Tibial nerve (tissue), 4 donors: ENCODE measurements at regions not wholly inside any gene's neighbourhood (a gene's known extent, or its start where the extent isn't known, plus 50 kb on each side); places are given as distances from the start of the nearest gene placed in this dataset.

ENCODE experiments used
- DNase-seq, 2 donors: peaks; one replicate each; pipeline ENCODE4 v3.0.0-alpha.2; 2019; ENCODE audit warnings: low spot score in 2 of 2
- H3K27ac ChIP-seq, 4 donors: fragments of 200-600 bp; sonication (generic) in 3 of 4; one replicate each; pipeline ENCODE4 v1.5.1; 2017 to 2019; ENCODE audit warnings: mild to moderate bottlenecking in 1 of 4
- H3K27me3 ChIP-seq, 2 donors: fragments of 200-600 bp; sonication (generic) in 1 of 2; one replicate each; pipeline versions ENCODE4 v1.5.1 to v1.6.0; 2017 to 2019
- H3K36me3 ChIP-seq, 3 donors: fragments of 200-600 bp; sonication (generic); one replicate each; pipeline ENCODE4 v1.5.1; 2018 to 2019
- H3K4me1 ChIP-seq, 4 donors: fragments of 200-600 bp; sonication (generic) in 3 of 4; one replicate each; pipeline ENCODE4 v1.5.1; 2017 to 2019
- H3K4me3 ChIP-seq, 4 donors: fragments of 200-600 bp; sonication (generic) in 3 of 4; one replicate each; pipeline ENCODE4 v1.5.1; 2017 to 2019; ENCODE audit warnings: mild to moderate bottlenecking in 1 of 4, moderate library complexity in 1 of 4
- H3K9me3 ChIP-seq, 4 donors: fragments of 200-600 bp; sonication (generic) in 3 of 4; one replicate each; pipeline ENCODE4 v1.5.1; 2017 to 2019
- CTCF ChIP-seq, 5 experiments: fragments of 200-600 bp in 3 of 5; fragments of 450-650 bp in 2 of 5; sonication (generic) in 3 of 5; IDR thresholded peaks; one replicate each; pipeline ENCODE4 v1.5.1; 2016 to 2019; ENCODE audit warnings: antibody characterized with exemption in 5 of 5, mild to moderate bottlenecking in 3 of 5, moderate library complexity in 2 of 5
- EP300 ChIP-seq, 2 donors: sonication (generic); formaldehyde crosslinking; IDR thresholded peaks; one replicate each; pipeline ENCODE4 v1.6.1; 2017; ENCODE audit warnings: antibody characterized with exemption in 2 of 2, mild to moderate bottlenecking in 1 of 2
- POLR2A ChIP-seq, 2 donors: fragments of 450-650 bp; IDR thresholded peaks; one replicate each; pipeline ENCODE4 v1.6.1; 2017; ENCODE audit warnings: antibody characterized with exemption in 2 of 2, mild to moderate bottlenecking in 2 of 2, moderate library complexity in 2 of 2
- WGBS, 2 donors: methylation state at CpG; one replicate each; pipeline ENCODE4 v1.1.5; 2018; 5-methylcytosine and 5-hydroxymethylcytosine counted together

GRCh38 chr1:57845041-57845440 is 421.2 kb upstream of the DAB1 start:
- no peak for TF ChIP-seq CTCF (IDR thresholded peaks at IDR 0.05)
- no peak for TF ChIP-seq EP300 (IDR thresholded peaks at IDR 0.05)
- TF ChIP-seq POLR2A (IDR thresholded peaks at IDR 0.05): no peak
- H3K9me3 ChIP-seq: peaks cover 0 to 7% (median 0%) of the 10 kb centered on the region in 4 donors
- no peaks in the 10 kb centered on the region for H3K4me1 ChIP-seq
- no peaks in the 10 kb centered on the region for H3K36me3 ChIP-seq
- no peak overlapping the region for H3K4me3 ChIP-seq
- H3K27ac ChIP-seq: no peak overlapping the region
- DNase-seq: no peak
- no peaks in the 10 kb centered on the region for H3K27me3 ChIP-seq
- 92 to 97% methylated on average over 1 of the region's 1 CpG for WGBS, 2 donors

- TF ChIP-seq EP300 (IDR thresholded peaks at IDR 0.05): no peak
- H3K4me1 ChIP-seq: no peaks in the 10 kb centered on the region
- WGBS, 2 donors: 90 to 91% methylated on average over 3 of the region's 3 CpGs
- H3K36me3 ChIP-seq: no peaks in the 10 kb centered on the region
- H3K9me3 ChIP-seq: peaks cover 0 to 7% (median 0%) of the 10 kb centered on the region in 4 donors
- DNase-seq: no peak
- no peak overlapping the region for H3K4me3 ChIP-seq
- H3K27ac ChIP-seq: no peak overlapping the region
- no peaks in the 10 kb centered on the region for H3K27me3 ChIP-seq
Observed at GRCh38 chr1:57844382-57844980, 420.6 kb upstream of the DAB1 start.

GRCh38 chr1:57843760-57844159 is 419.9 kb upstream of the DAB1 start:
- Histone ChIP-seq H3K27me3 (no peaks in the 10 kb centered on the region), H3K4me3 (no peak overlapping the region), H3K27ac (no peak overlapping the region), H3K4me1 (no peaks in the 10 kb centered on the region), H3K9me3 (peaks cover 0 to 7% (median 0%) of the 10 kb centered on the region in 4 donors), H3K36me3 (no peaks in the 10 kb centered on the region)
- no peak for DNase-seq
- no peak for TF ChIP-seq POLR2A (IDR thresholded peaks at IDR 0.05)
- TF ChIP-seq EP300 (IDR thresholded peaks at IDR 0.05): no peak
- TF ChIP-seq CTCF (IDR thresholded peaks at IDR 0.05): no peak

GRCh38 chr1:57839526-57839925 is 415.7 kb upstream of the DAB1 start:
- H3K36me3 ChIP-seq: no peaks in the 10 kb centered on the region
- no peaks in the 10 kb centered on the region for H3K4me1 ChIP-seq
- peaks cover 0 to 7% (median 0%) of the 10 kb centered on the region in 4 donors for H3K9me3 ChIP-seq
- WGBS, 2 donors: 59 to 61% methylated on average over 1 of the region's 1 CpG
- DNase-seq: no peak
- no peak overlapping the region for H3K4me3 ChIP-seq
- no peak overlapping the region for H3K27ac ChIP-seq
- H3K27me3 ChIP-seq: no peaks in the 10 kb centered on the region
- TF ChIP-seq EP300 (IDR thresholded peaks at IDR 0.05) (no peak), POLR2A (IDR thresholded peaks at IDR 0.05) (no peak), CTCF (IDR thresholded peaks at IDR 0.05) (no peak)

GRCh38 chr1:57839067-57839466 is 415.2 kb upstream of the DAB1 start:
- no peaks in the 10 kb centered on the region for H3K4me1 ChIP-seq
- no peak overlapping the region for H3K27ac ChIP-seq
- 58 to 68% methylated on average over 1 of the region's 1 CpG for WGBS, 2 donors
- no peaks in the 10 kb centered on the region for H3K27me3 ChIP-seq
- no peak overlapping the region for H3K4me3 ChIP-seq
- DNase-seq: no peak
- H3K9me3 ChIP-seq: peaks cover 0 to 7% (median 0%) of the 10 kb centered on the region in 4 donors
- no peak for TF ChIP-seq CTCF (IDR thresholded peaks at IDR 0.05)
- TF ChIP-seq EP300 (IDR thresholded peaks at IDR 0.05): no peak
- TF ChIP-seq POLR2A (IDR thresholded peaks at IDR 0.05): no peak
- no peaks in the 10 kb centered on the region for H3K36me3 ChIP-seq

GRCh38 chr1:57835620-57836019 is 411.8 kb upstream of the DAB1 start:
- Histone ChIP-seq H3K9me3 (peaks cover 0 to 6% (median 0%) of the 10 kb centered on the region in 4 donors), H3K27ac (no peak overlapping the region), H3K36me3 (no peaks in the 10 kb centered on the region), H3K4me3 (no peak overlapping the region), H3K27me3 (no peaks in the 10 kb centered on the region), H3K4me1 (no peaks in the 10 kb centered on the region)
- DNase-seq: no peak
- 39 to 42% methylated on average over 5 of the region's 5 CpGs for WGBS, 2 donors
- TF ChIP-seq EP300 (IDR thresholded peaks at IDR 0.05): no peak
- no peak for TF ChIP-seq POLR2A (IDR thresholded peaks at IDR 0.05)
- no peak for TF ChIP-seq CTCF (IDR thresholded peaks at IDR 0.05)
